ENCODE measurements at regions not wholly inside any gene's neighbourhood (a gene's known extent, or its start where the extent isn't known, plus 50 kb on each side); places are given as distances from the start of the nearest gene placed in this dataset.

DNA sequence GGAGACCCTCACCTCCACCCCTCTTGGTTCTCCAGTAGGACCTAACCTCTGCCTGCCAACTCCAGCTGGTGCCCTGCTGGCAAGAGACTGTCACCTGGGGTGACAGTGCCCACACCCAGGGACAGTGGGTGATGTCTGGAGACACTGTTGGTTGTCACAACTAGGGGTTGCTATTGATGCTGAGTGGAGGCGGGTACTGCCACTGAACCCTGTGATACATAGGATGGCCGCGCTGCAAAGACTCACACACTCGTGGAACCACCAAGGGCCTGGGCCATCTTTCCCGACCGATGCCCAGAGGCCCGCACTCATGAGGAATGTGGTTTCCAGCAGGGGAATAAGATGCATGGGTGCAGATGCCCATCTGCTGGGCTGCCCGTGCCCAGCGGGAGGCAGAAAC, 143.2 kb downstream of the SHANK2 start:
- H3K4me3 ChIP-seq (ENCODE audit: low read length), result no peak overlapping the region
- H3K4me1 Mint-ChIP-seq, result no peaks in the 10 kb centered on the region
- intact Hi-C loops (cut with micrococcal nuclease), result no loop called here
- WGBS (ENCODE audit: insufficient coverage), result 93% methylated on average over 9 of the region's 9 CpGs
- H3K36me3 ChIP-seq (ENCODE audit: control insufficient read depth, insufficient read depth, low read length), result no peaks in the 10 kb centered on the region
- H3K27me3 ChIP-seq (ENCODE audit: control insufficient read depth, insufficient read depth, low read length), result no peaks in the 10 kb centered on the region
- H3K9me3 Mint-ChIP-seq, result no peaks in the 10 kb centered on the region
- peaks cover 0 to 6% of the 10 kb centered on the region in 2 donors for H3K27me3 Mint-ChIP-seq (ENCODE audit: low read depth in 2 of 2)
- H3K36me3 Mint-ChIP-seq, result no peaks in the 10 kb centered on the region
- DNase-seq, result no peak
- no peak overlapping the region for H3K27ac ChIP-seq (ENCODE audit: low read length)
- no peak overlapping the region for H3K4me3 Mint-ChIP-seq
- TF ChIP-seq, protein P1, sequence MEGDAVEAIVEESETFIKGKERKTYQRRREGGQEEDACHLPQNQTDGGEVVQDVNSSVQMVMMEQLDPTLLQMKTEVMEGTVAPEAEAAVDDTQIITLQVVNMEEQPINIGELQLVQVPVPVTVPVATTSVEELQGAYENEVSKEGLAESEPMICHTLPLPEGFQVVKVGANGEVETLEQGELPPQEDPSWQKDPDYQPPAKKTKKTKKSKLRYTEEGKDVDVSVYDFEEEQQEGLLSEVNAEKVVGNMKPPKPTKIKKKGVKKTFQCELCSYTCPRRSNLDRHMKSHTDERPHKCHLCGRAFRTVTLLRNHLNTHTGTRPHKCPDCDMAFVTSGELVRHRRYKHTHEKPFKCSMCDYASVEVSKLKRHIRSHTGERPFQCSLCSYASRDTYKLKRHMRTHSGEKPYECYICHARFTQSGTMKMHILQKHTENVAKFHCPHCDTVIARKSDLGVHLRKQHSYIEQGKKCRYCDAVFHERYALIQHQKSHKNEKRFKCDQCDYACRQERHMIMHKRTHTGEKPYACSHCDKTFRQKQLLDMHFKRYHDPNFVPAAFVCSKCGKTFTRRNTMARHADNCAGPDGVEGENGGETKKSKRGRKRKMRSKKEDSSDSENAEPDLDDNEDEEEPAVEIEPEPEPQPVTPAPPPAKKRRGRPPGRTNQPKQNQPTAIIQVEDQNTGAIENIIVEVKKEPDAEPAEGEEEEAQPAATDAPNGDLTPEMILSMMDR (IDR thresholded peaks at IDR 0.05), result no peak
- ATAC-seq, result no peak
- no peaks in the 10 kb centered on the region for H3K9me3 ChIP-seq (ENCODE audit: control insufficient read depth, insufficient read depth, low read length)
- no peak overlapping the region for H3K27ac Mint-ChIP-seq
- H3K4me1 ChIP-seq (ENCODE audit: control insufficient read depth, insufficient read depth, low read length), result no peaks in the 10 kb centered on the region

DNA sequence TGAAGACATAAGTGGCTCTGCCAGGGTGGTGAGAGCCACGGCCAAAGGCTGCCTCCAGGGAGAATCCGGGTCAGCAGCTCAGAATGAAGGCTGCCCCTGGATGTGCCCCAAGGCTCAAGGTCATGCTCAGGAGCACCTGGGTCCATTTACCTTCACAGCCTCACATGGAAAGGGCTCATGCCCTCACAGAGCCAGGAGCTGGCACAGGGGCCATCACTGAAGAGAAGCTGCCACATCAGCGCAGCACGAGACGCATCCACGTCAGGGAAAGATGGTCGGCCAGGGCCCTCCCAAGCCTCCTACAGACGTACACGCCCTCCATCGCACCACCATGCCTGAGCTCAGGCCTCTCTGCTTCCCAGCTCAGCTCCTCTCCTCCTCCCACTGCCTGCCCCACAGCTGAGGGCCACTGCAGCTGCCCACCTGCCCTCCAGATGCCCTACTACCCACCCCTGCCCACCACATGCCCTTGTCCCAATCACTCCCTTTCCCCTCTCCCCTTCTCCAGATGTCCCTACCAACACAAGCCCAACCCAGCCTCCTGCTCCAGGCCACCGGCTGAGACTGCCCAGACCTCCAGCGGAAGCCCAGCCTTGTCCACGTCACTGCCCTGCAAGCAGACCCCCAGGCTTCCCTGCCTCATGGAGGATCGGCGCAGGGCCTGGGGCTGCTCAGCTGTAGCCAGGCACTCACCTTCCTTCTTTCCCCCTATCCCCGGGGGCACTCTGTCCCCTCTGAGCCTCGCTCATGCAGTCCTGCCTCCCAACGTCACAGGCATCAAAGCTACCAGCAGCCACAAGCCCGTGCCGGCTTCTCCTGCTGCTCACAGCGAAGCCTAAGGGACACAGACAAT, 144.1 kb downstream of the SHANK2 start:
- no peaks in the 10 kb centered on the region for H3K9me3 Mint-ChIP-seq
- Histone ChIP-seq H3K9me3 (ENCODE audit: control insufficient read depth, insufficient read depth, low read length) (no peaks in the 10 kb centered on the region), H3K27me3 (ENCODE audit: control insufficient read depth, insufficient read depth, low read length) (no peaks in the 10 kb centered on the region), H3K27ac (ENCODE audit: low read length) (no peak overlapping the region), H3K4me3 (ENCODE audit: low read length) (no peak overlapping the region), H3K4me1 (ENCODE audit: control insufficient read depth, insufficient read depth, low read length) (no peaks in the 10 kb centered on the region), H3K36me3 (ENCODE audit: control insufficient read depth, insufficient read depth, low read length) (no peaks in the 10 kb centered on the region)
- intact Hi-C loops (cut with micrococcal nuclease), result no loop called here
- TF ChIP-seq, protein P1 (IDR thresholded peaks at IDR 0.05), result no peak
- peaks cover 0 to 6% of the 10 kb centered on the region in 2 donors for H3K27me3 Mint-ChIP-seq (ENCODE audit: low read depth in 2 of 2)
- WGBS (ENCODE audit: insufficient coverage), result 86% methylated on average over 21 of the region's 21 CpGs
- H3K4me3 Mint-ChIP-seq, result no peak overlapping the region
- ATAC-seq (no peak), DNase-seq (no peak)
- no peaks in the 10 kb centered on the region for H3K4me1 Mint-ChIP-seq
- H3K27ac Mint-ChIP-seq, result no peak overlapping the region
- H3K36me3 Mint-ChIP-seq, result no peaks in the 10 kb centered on the region

DNA sequence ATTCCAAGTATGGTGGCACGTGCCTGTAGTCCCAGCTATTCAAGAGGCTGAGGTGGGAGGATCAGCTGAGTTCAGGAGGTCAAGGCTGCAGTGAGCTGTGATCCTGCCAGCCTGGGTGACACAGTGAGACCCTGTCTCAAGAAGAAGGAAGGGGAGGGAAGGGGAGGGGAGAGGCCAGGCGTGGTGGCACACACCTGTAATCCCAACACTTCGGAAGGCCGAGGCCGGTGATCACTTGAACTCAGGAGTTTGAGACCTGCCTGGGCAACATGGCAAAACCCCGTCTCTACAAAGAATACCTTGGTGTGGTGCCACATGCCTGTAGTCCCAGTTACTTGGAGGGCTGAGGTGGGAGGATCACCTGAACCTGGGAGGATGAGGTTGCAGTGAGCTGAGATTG, 145.7 kb downstream of the SHANK2 start:
- TF ChIP-seq, protein P1 (IDR thresholded peaks at IDR 0.05), result no peak
- intact Hi-C loops (cut with micrococcal nuclease), result no loop called here
- Mint-ChIP-seq H3K27me3 (ENCODE audit: low read depth in 2 of 2) (peaks cover 0 to 3% of the 10 kb centered on the region in 2 donors), H3K9me3 (no peaks in the 10 kb centered on the region), H3K27ac (no peak overlapping the region), H3K36me3 (no peaks in the 10 kb centered on the region), H3K4me3 (no peak overlapping the region), H3K4me1 (no peaks in the 10 kb centered on the region)
- DNase-seq, result no peak
- Histone ChIP-seq H3K9me3 (ENCODE audit: control insufficient read depth, insufficient read depth, low read length) (no peaks in the 10 kb centered on the region), H3K27me3 (ENCODE audit: control insufficient read depth, insufficient read depth, low read length) (no peaks in the 10 kb centered on the region), H3K36me3 (ENCODE audit: control insufficient read depth, insufficient read depth, low read length) (no peaks in the 10 kb centered on the region), H3K4me1 (ENCODE audit: control insufficient read depth, insufficient read depth, low read length) (no peaks in the 10 kb centered on the region), H3K27ac (ENCODE audit: low read length) (no peak overlapping the region), H3K4me3 (ENCODE audit: low read length) (no peak overlapping the region)
- ATAC-seq, result no peak
- 83% methylated on average over 6 of the region's 6 CpGs for WGBS (ENCODE audit: insufficient coverage)

DNA sequence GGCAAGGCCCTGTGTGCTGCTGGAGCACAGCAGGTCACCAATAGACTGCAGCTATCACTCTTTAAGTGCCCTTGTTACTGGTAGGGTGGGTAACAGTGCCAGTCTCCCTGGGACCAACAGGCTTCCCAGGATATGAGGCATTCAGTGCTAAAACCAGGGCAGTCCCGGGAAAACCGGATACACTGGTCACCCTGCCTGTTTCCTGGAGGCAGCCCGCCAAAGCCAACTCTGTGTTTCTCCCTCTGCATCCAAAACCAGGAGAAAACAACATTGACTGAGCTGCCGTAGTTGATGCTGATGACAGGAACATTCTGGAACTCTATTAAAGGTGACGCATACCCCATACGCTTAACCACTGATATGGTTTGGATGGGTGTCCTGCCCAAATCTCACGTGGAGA, 149.1 kb downstream of the SHANK2 start:
- TF ChIP-seq, protein P1 (IDR thresholded peaks at IDR 0.05), result no peak
- H3K9me3 ChIP-seq (ENCODE audit: control insufficient read depth, insufficient read depth, low read length), result no peaks in the 10 kb centered on the region
- ATAC-seq (no peak), DNase-seq (no peak)
- intact Hi-C loops (cut with micrococcal nuclease), result no loop called here
- H3K9me3 Mint-ChIP-seq, result no peaks in the 10 kb centered on the region
- no peak overlapping the region for H3K27ac ChIP-seq (ENCODE audit: low read length)
- no peak overlapping the region for H3K4me3 ChIP-seq (ENCODE audit: low read length)
- no peaks in the 10 kb centered on the region for H3K36me3 ChIP-seq (ENCODE audit: control insufficient read depth, insufficient read depth, low read length)
- H3K4me1 Mint-ChIP-seq, result no peaks in the 10 kb centered on the region
- H3K4me3 Mint-ChIP-seq, result no peak overlapping the region
- H3K4me1 ChIP-seq (ENCODE audit: control insufficient read depth, insufficient read depth, low read length), result no peaks in the 10 kb centered on the region
- H3K27me3 ChIP-seq (ENCODE audit: control insufficient read depth, insufficient read depth, low read length), result no peaks in the 10 kb centered on the region
- 85% methylated on average over 7 of the region's 7 CpGs for WGBS (ENCODE audit: insufficient coverage)
- peaks cover 0 to 3% of the 10 kb centered on the region in 2 donors for H3K27me3 Mint-ChIP-seq (ENCODE audit: low read depth in 2 of 2)
- no peak overlapping the region for H3K27ac Mint-ChIP-seq
- no peaks in the 10 kb centered on the region for H3K36me3 Mint-ChIP-seq

All from natural killer cell (primary cell).